A549 (cell line): ENCODE measurements at regions not wholly inside any gene's neighbourhood (a gene's known extent, or its start where the extent isn't known, plus 50 kb on each side); places are given as distances from the start of the nearest gene placed in this dataset.

Experiments
- ATAC-seq, 2 experiments: fragments of 200-7000 bp in 1 of 2; fragments of >200 bp in 1 of 2; cut with Nextera tagmentation in 1 of 2; cut with Tn5 transposase in 1 of 2; 3 replicates each; pipeline versions ENCODE4 v1.8.0 to v1.9.1; 2018 to 2020; ENCODE audit warnings: mild to moderate bottlenecking in 1 of 2, moderate library complexity in 1 of 2
- CTCF ChIA-PET: fragments of 300-600 bp; sonication (Branson Sonifier 250); formaldehyde crosslinking; extraction: SDS; loops from one replicate; lab custom pipeline; 2021; ENCODE audit warnings: antibody characterized with exemption, inconsistent platforms; lab: Yijun Ruan, JAX
- POLR2A ChIA-PET: fragments of 350-600 bp; formaldehyde crosslinking; extraction: SDS; loops from one replicate; lab custom pipeline; 2021; ENCODE audit warnings: antibody characterized with exemption, inconsistent platforms; lab: Yijun Ruan, JAX
- DNase-seq, 2 experiments: peaks; one replicate each; pipeline versions ENCODE4 v3.0.0 to v3.0.0-alpha.2; 2011 to 2016; ENCODE audit warnings: low read depth in 1 of 2, low spot score in 1 of 2
- FAIRE-seq: peaks from 2 replicates; lab custom pipeline; 2011; peaks lifted over from hg19 to GRCh38; lab: Jason Lieb, UNC
- H3K27ac ChIP-seq, 2 experiments: fragments of >200 bp; sonication (Bioruptor Twin); formaldehyde crosslinking; 3 replicates each; pipeline ENCODE4 v1.5.1; 2016 to 2017
- H3K4me1 ChIP-seq: fragments of >200 bp; sonication (Bioruptor Twin); formaldehyde crosslinking; 3 replicates; pipeline ENCODE4 v1.6.1; 2016
- H3K4me2 ChIP-seq: fragments of >200 bp; sonication (Bioruptor Twin); formaldehyde crosslinking; 3 replicates; pipeline ENCODE4 v1.6.1; 2016
- H3K4me3 ChIP-seq: fragments of >200 bp; sonication (Bioruptor Twin); formaldehyde crosslinking; 3 replicates; pipeline ENCODE4 v1.5.1; 2016
- H3K9me3 ChIP-seq: fragments of >200 bp; sonication (Bioruptor Twin); formaldehyde crosslinking; 3 replicates; pipeline ENCODE4 v1.6.1; 2016
- BCL3 ChIP-seq: fragments of >200 bp; sonication (Bioruptor Twin); formaldehyde crosslinking; IDR thresholded peaks from 3 replicates; pipeline ENCODE4 v1.6.1; 2016
- BHLHE40 ChIP-seq: IDR thresholded peaks from 2 replicates; pipeline ENCODE4 v1.6.1; 2012; ENCODE audit warnings: low read depth, low read length, inconsistent platforms
- CEBPB ChIP-seq, 2 experiments: fragments of >200 bp in 1 of 2; sonication (Bioruptor Twin) in 1 of 2; formaldehyde crosslinking in 1 of 2; IDR thresholded peaks; 2 replicates each; pipeline ENCODE4 v1.6.1; 2012 to 2016
- CHD2 ChIP-seq: fragments of 150-350 bp; IDR thresholded peaks from 2 replicates; pipeline ENCODE4 v1.6.1; 2014; ENCODE audit warnings: low read length; ENCODE audit not compliant: partially characterized antibody
- CTCF ChIP-seq: fragments of >200 bp; sonication (Bioruptor Twin); formaldehyde crosslinking; IDR thresholded peaks from 3 replicates; pipeline ENCODE4 v1.5.1; 2016
- EHF ChIP-seq: fragments of 250-450 bp; sonication (Bioruptor Pico); IDR thresholded peaks from 2 replicates; pipeline ENCODE4 v1.5.0; 2020; ENCODE audit warnings: mild to moderate bottlenecking
- ELK1 ChIP-seq: fragments of 150-350 bp; IDR thresholded peaks from 2 replicates; pipeline ENCODE4 v1.6.1; 2014; ENCODE audit warnings: low read depth, mild to moderate bottlenecking, low read length
- FOSL2 ChIP-seq, 2 experiments: fragments of 450-650 bp in 1 of 2; fragments of >200 bp in 1 of 2; sonication (Bioruptor Twin) in 1 of 2; formaldehyde crosslinking; IDR thresholded peaks; 2 replicates each; pipeline versions ENCODE4 v1.5.0 to v1.6.1; 2016 to 2020; ENCODE audit warnings: mild to moderate bottlenecking in 1 of 2, moderate library complexity in 1 of 2
- HEYL ChIP-seq: fragments of 250-450 bp; sonication (Bioruptor Pico); IDR thresholded peaks from 2 replicates; pipeline ENCODE4 v1.8.0; 2021; ENCODE audit warnings: mild to moderate bottlenecking, moderate library complexity
- HOXB13 ChIP-seq: fragments of 250-450 bp; sonication (Bioruptor Pico); IDR thresholded peaks from 2 replicates; pipeline ENCODE4 v1.5.0; 2020; ENCODE audit warnings: low read depth, mild to moderate bottlenecking, moderate library complexity
- HOXB5 ChIP-seq: fragments of 250-450 bp; sonication (Bioruptor Pico); IDR thresholded peaks from 2 replicates; pipeline ENCODE4 v1.5.0; 2020; ENCODE audit warnings: mild to moderate bottlenecking, moderate library complexity
- KDM1A ChIP-seq: fragments of 200-600 bp; sonication (generic); IDR thresholded peaks from 2 replicates; pipeline ENCODE4 v1.6.1; 2016; ENCODE audit warnings: low read depth, mild to moderate bottlenecking
- MAFK ChIP-seq: fragments of 450-650 bp; IDR thresholded peaks from 2 replicates; pipeline ENCODE4 v1.6.1; 2014; ENCODE audit not compliant: partially characterized antibody
- MAX ChIP-seq: IDR thresholded peaks from 2 replicates; pipeline ENCODE4 v1.6.1; 2012
- NFE2L2 ChIP-seq: fragments of 150-350 bp; conservative IDR thresholded peaks from 2 replicates; pipeline ENCODE4 v1.6.1; 2014; ENCODE audit warnings: low read length
- NPAS2 ChIP-seq: fragments of 250-450 bp; sonication (Bioruptor Pico); IDR thresholded peaks from 2 replicates; pipeline ENCODE4 v1.8.0; 2022; ENCODE audit warnings: mild to moderate bottlenecking, moderate library complexity, borderline replicate concordance
- RCOR1 ChIP-seq: fragments of 150-350 bp; IDR thresholded peaks from 2 replicates; pipeline ENCODE4 v1.6.1; 2014; ENCODE audit warnings: antibody characterized with exemption, low read length, low read depth
- ZFP36 ChIP-seq: fragments of 450-650 bp; IDR thresholded peaks from 2 replicates; pipeline ENCODE4 v1.6.1; 2014; ENCODE audit warnings: borderline replicate concordance; ENCODE audit not compliant: partially characterized antibody
- ZNF302 ChIP-seq: fragments of 250-450 bp; sonication (Bioruptor Pico); IDR thresholded peaks from 2 replicates; pipeline ENCODE4 v1.9.0; 2021; ENCODE audit warnings: inconsistent platforms, mild to moderate bottlenecking, moderate library complexity
- WGBS: methylation state at CpG from one replicate; pipeline ENCODE4 v1.1.6; 2017; ENCODE audit errors: missing lambda C conversion rate; 5-methylcytosine and 5-hydroxymethylcytosine counted together
- TF ChIP-seq, protein P1 (sequence below): fragments of 250-450 bp; sonication (Bioruptor Pico); IDR thresholded peaks from 2 replicates; pipeline ENCODE4 v1.5.0; 2020; ENCODE audit warnings: low read depth, mild to moderate bottlenecking, moderate library complexity
- TF ChIP-seq, protein P2 (sequence below): fragments of 450-650 bp; IDR thresholded peaks from 2 replicates; pipeline ENCODE4 v1.6.1; 2014; ENCODE audit warnings: antibody characterized with exemption
- TF ChIP-seq, protein P3 (sequence below): IDR thresholded peaks from 2 replicates; pipeline ENCODE4 v1.6.1; 2012
- TF ChIP-seq, protein P4 (sequence below): IDR thresholded peaks from 2 replicates; pipeline ENCODE4 v1.6.1; 2012; ENCODE audit warnings: low read depth, borderline replicate concordance

GRCh38 chr13:40479196-40479845, 187.1 kb downstream of the FOXO1 start:
- Histone ChIP-seq H3K4me2 (no peak overlapping the region), H3K4me1 (peaks cover 17% of the 10 kb centered on the region), H3K27ac (0 out of 6 replicates have a peak overlapping the region, but pooled peaks of 1 of the 2 experiments have one; percentile 32), H3K4me3 (no peak overlapping the region), H3K9me3 (no peaks in the 10 kb centered on the region)
- ChIA-PET POLR2A (no interaction called here), CTCF (no interaction called here)
- DNase-seq = no peak
- no peak for TF ChIP-seq HOXB13 (CRISPR knock-in tag)
- no peak for TF ChIP-seq MAFK
- TF ChIP-seq CEBPB (IDR thresholded peaks at IDR 0.05) = no peak
- no peak for TF ChIP-seq HEYL (CRISPR knock-in tag)
- no peak for TF ChIP-seq BHLHE40
- TF ChIP-seq, protein P1, sequence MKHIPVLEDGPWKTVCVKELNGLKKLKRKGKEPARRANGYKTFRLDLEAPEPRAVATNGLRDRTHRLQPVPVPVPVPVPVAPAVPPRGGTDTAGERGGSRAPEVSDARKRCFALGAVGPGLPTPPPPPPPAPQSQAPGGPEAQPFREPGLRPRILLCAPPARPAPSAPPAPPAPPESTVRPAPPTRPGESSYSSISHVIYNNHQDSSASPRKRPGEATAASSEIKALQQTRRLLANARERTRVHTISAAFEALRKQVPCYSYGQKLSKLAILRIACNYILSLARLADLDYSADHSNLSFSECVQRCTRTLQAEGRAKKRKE (CRISPR knock-in tag) = no peak
- no peak for TF ChIP-seq NFE2L2
- no peak for TF ChIP-seq EHF (CRISPR knock-in tag)
- TF ChIP-seq HOXB5 (CRISPR knock-in tag) = no peak
- TF ChIP-seq, protein P2, sequence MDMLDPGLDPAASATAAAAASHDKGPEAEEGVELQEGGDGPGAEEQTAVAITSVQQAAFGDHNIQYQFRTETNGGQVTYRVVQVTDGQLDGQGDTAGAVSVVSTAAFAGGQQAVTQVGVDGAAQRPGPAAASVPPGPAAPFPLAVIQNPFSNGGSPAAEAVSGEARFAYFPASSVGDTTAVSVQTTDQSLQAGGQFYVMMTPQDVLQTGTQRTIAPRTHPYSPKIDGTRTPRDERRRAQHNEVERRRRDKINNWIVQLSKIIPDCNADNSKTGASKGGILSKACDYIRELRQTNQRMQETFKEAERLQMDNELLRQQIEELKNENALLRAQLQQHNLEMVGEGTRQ = no peak
- TF ChIP-seq RCOR1 = no peak
- FAIRE-seq = no peak
- no peak for ATAC-seq
- WGBS = 94% methylated on average over 15 of the region's 28 CpGs

GRCh38 chr13:40480012-40480914, 186.2 kb downstream of the FOXO1 start:
- DNase-seq = no peak
- 80% methylated on average over 11 of the region's 19 CpGs for WGBS
- Histone ChIP-seq H3K4me1 (peaks cover 17% of the 10 kb centered on the region), H3K4me2 (no peak overlapping the region), H3K4me3 (no peak overlapping the region), H3K9me3 (no peaks in the 10 kb centered on the region), H3K27ac (no peak overlapping the region)
- CTCF ChIA-PET = no interaction called here
- TF ChIP-seq NPAS2 (CRISPR knock-in tag) (no peak), BCL3 (no peak), CTCF (no peak), KDM1A (no peak), BHLHE40 (no peak), CHD2 (no peak), HOXB13 (CRISPR knock-in tag) (no peak), MAX (no peak), FOSL2 (IDR thresholded peaks at IDR 0.05) (no peak), FOSL2 (CRISPR knock-in tag; IDR thresholded peaks at IDR 0.05) (no peak), ZNF302 (CRISPR knock-in tag) (no peak), ZFP36 (no peak), ELK1 (no peak)
- TF ChIP-seq, protein P3, sequence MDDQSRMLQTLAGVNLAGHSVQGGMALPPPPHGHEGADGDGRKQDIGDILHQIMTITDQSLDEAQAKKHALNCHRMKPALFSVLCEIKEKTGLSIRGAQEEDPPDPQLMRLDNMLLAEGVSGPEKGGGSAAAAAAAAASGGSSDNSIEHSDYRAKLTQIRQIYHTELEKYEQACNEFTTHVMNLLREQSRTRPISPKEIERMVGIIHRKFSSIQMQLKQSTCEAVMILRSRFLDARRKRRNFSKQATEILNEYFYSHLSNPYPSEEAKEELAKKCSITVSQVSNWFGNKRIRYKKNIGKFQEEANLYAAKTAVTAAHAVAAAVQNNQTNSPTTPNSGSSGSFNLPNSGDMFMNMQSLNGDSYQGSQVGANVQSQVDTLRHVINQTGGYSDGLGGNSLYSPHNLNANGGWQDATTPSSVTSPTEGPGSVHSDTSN = no peak
- TF ChIP-seq, protein P4, sequence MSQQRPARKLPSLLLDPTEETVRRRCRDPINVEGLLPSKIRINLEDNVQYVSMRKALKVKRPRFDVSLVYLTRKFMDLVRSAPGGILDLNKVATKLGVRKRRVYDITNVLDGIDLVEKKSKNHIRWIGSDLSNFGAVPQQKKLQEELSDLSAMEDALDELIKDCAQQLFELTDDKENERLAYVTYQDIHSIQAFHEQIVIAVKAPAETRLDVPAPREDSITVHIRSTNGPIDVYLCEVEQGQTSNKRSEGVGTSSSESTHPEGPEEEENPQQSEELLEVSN = no peak
- no peak for FAIRE-seq
- POLR2A ChIA-PET = no interaction called here
- no peak for ATAC-seq
